IPS-18a (cell line): ENCODE measurements at regions not wholly inside any gene's neighbourhood (a gene's known extent, or its start where the extent isn't known, plus 50 kb on each side); places are given as distances from the start of the nearest gene placed in this dataset.

Experiments
- H3K27ac ChIP-seq: one replicate; pipeline ENCODE4 v1.5.1; 2013; ENCODE audit warnings: low read length
- H3K27me3 ChIP-seq: one replicate; pipeline ENCODE4 v1.6.1; 2013; ENCODE audit warnings: mild to moderate bottlenecking, low read length; ENCODE audit not compliant: control insufficient read depth, insufficient read depth
- H3K36me3 ChIP-seq: one replicate; pipeline ENCODE4 v1.6.1; 2013; ENCODE audit warnings: low read depth, low read length; ENCODE audit not compliant: control insufficient read depth
- H3K4me1 ChIP-seq: one replicate; pipeline ENCODE4 v1.6.1; 2013; ENCODE audit warnings: low read depth, low read length; ENCODE audit not compliant: control insufficient read depth
- H3K4me3 ChIP-seq: one replicate; pipeline ENCODE4 v1.5.1; 2013; ENCODE audit warnings: low read length
- H3K9ac ChIP-seq: one replicate; pipeline ENCODE4 v1.6.1; 2013; ENCODE audit warnings: mild to moderate bottlenecking, low read length, moderate library complexity
- H3K9me3 ChIP-seq: one replicate; pipeline ENCODE4 v1.6.1; 2013; ENCODE audit warnings: low read depth, low read length; ENCODE audit not compliant: control insufficient read depth

- peaks cover 9% of the 10 kb centered on the region for H3K4me1 ChIP-seq
- H3K27me3 ChIP-seq, result no peaks in the 10 kb centered on the region
- no peak overlapping the region for H3K9ac ChIP-seq
- no peaks in the 10 kb centered on the region for H3K9me3 ChIP-seq
- H3K4me3 ChIP-seq, result no peak overlapping the region
- no peak overlapping the region for H3K27ac ChIP-seq
- H3K36me3 ChIP-seq, result no peaks in the 10 kb centered on the region
Observed at GRCh38 chr18:67159662-67160061, 356.9 kb downstream of the DSEL start.

GRCh38 chr18:67154979-67155378, 361.5 kb downstream of the DSEL start:
- no peaks in the 10 kb centered on the region for H3K9me3 ChIP-seq
- H3K9ac ChIP-seq, result no peak overlapping the region
- no peaks in the 10 kb centered on the region for H3K27me3 ChIP-seq
- no peak overlapping the region for H3K4me3 ChIP-seq
- H3K36me3 ChIP-seq, result no peaks in the 10 kb centered on the region
- no peak overlapping the region for H3K27ac ChIP-seq
- peaks cover 9% of the 10 kb centered on the region for H3K4me1 ChIP-seq

GRCh38 chr18:67151366-67151765, 365.2 kb downstream of the DSEL start:
- no peak overlapping the region for H3K4me3 ChIP-seq
- no peaks in the 10 kb centered on the region for H3K36me3 ChIP-seq
- no peak overlapping the region for H3K9ac ChIP-seq
- H3K4me1 ChIP-seq, result peaks cover 9% of the 10 kb centered on the region
- no peaks in the 10 kb centered on the region for H3K9me3 ChIP-seq
- H3K27ac ChIP-seq, result no peak overlapping the region
- H3K27me3 ChIP-seq, result no peaks in the 10 kb centered on the region

GRCh38 chr18:67145586-67146292, 370.8 kb downstream of the DSEL start:
- Histone ChIP-seq H3K9ac (no peak overlapping the region), H3K36me3 (no peaks in the 10 kb centered on the region), H3K27ac (no peak overlapping the region), H3K4me1 (no peaks in the 10 kb centered on the region), H3K4me3 (no peak overlapping the region), H3K27me3 (no peaks in the 10 kb centered on the region), H3K9me3 (no peaks in the 10 kb centered on the region)

GRCh38 chr18:67144329-67144728, 372.2 kb downstream of the DSEL start:
- Histone ChIP-seq H3K4me3 (no peak overlapping the region), H3K4me1 (no peaks in the 10 kb centered on the region), H3K9me3 (no peaks in the 10 kb centered on the region), H3K27ac (no peak overlapping the region), H3K27me3 (no peaks in the 10 kb centered on the region), H3K36me3 (no peaks in the 10 kb centered on the region), H3K9ac (no peak overlapping the region)

GRCh38 chr18:67143028-67143427, 373.5 kb downstream of the DSEL start:
- H3K27ac ChIP-seq, result no peak overlapping the region
- no peaks in the 10 kb centered on the region for H3K4me1 ChIP-seq
- no peaks in the 10 kb centered on the region for H3K36me3 ChIP-seq
- H3K9me3 ChIP-seq, result no peaks in the 10 kb centered on the region
- no peak overlapping the region for H3K4me3 ChIP-seq
- H3K9ac ChIP-seq, result no peak overlapping the region
- H3K27me3 ChIP-seq, result no peaks in the 10 kb centered on the region

- no peak overlapping the region for H3K4me3 ChIP-seq
- H3K27me3 ChIP-seq, result no peaks in the 10 kb centered on the region
- no peaks in the 10 kb centered on the region for H3K9me3 ChIP-seq
- no peaks in the 10 kb centered on the region for H3K4me1 ChIP-seq
- H3K27ac ChIP-seq, result no peak overlapping the region
- no peaks in the 10 kb centered on the region for H3K36me3 ChIP-seq
- H3K9ac ChIP-seq, result no peak overlapping the region
Observed at GRCh38 chr18:67142604-67143003, 373.9 kb downstream of the DSEL start.

- Histone ChIP-seq H3K4me1 (no peaks in the 10 kb centered on the region), H3K27me3 (no peaks in the 10 kb centered on the region), H3K36me3 (no peaks in the 10 kb centered on the region), H3K9me3 (no peaks in the 10 kb centered on the region), H3K27ac (no peak overlapping the region), H3K9ac (no peak overlapping the region), H3K4me3 (no peak overlapping the region)
Observed at GRCh38 chr18:67140495-67140894, 376.0 kb downstream of the DSEL start.

- Histone ChIP-seq H3K27me3 (no peaks in the 10 kb centered on the region), H3K4me1 (no peaks in the 10 kb centered on the region), H3K27ac (no peak overlapping the region), H3K36me3 (no peaks in the 10 kb centered on the region), H3K4me3 (no peak overlapping the region), H3K9me3 (no peaks in the 10 kb centered on the region), H3K9ac (no peak overlapping the region)
Observed at GRCh38 chr18:67139899-67140298, 376.6 kb downstream of the DSEL start.

- no peak overlapping the region for H3K27ac ChIP-seq
- no peaks in the 10 kb centered on the region for H3K36me3 ChIP-seq
- no peaks in the 10 kb centered on the region for H3K27me3 ChIP-seq
- H3K9me3 ChIP-seq, result no peaks in the 10 kb centered on the region
- no peak overlapping the region for H3K9ac ChIP-seq
- no peaks in the 10 kb centered on the region for H3K4me1 ChIP-seq
- H3K4me3 ChIP-seq, result no peak overlapping the region
Observed at GRCh38 chr18:67135981-67136380, 380.5 kb downstream of the DSEL start.

- no peak overlapping the region for H3K27ac ChIP-seq
- H3K9ac ChIP-seq, result no peak overlapping the region
- H3K36me3 ChIP-seq, result no peaks in the 10 kb centered on the region
- no peak overlapping the region for H3K4me3 ChIP-seq
- no peaks in the 10 kb centered on the region for H3K9me3 ChIP-seq
- no peaks in the 10 kb centered on the region for H3K27me3 ChIP-seq
- H3K4me1 ChIP-seq, result no peaks in the 10 kb centered on the region
Observed at GRCh38 chr18:67134911-67135310, 381.6 kb downstream of the DSEL start.

GRCh38 chr18:67133669-67134068, 382.9 kb downstream of the DSEL start:
- no peaks in the 10 kb centered on the region for H3K36me3 ChIP-seq
- H3K27ac ChIP-seq, result no peak overlapping the region
- no peak overlapping the region for H3K4me3 ChIP-seq
- H3K9me3 ChIP-seq, result no peaks in the 10 kb centered on the region
- no peak overlapping the region for H3K9ac ChIP-seq
- H3K4me1 ChIP-seq, result no peaks in the 10 kb centered on the region
- no peaks in the 10 kb centered on the region for H3K27me3 ChIP-seq
